ENCODE measurements at regions not wholly inside any gene's neighbourhood (a gene's known extent, or its start where the extent isn't known, plus 50 kb on each side); places are given as distances from the start of the nearest gene placed in this dataset.

DNA sequence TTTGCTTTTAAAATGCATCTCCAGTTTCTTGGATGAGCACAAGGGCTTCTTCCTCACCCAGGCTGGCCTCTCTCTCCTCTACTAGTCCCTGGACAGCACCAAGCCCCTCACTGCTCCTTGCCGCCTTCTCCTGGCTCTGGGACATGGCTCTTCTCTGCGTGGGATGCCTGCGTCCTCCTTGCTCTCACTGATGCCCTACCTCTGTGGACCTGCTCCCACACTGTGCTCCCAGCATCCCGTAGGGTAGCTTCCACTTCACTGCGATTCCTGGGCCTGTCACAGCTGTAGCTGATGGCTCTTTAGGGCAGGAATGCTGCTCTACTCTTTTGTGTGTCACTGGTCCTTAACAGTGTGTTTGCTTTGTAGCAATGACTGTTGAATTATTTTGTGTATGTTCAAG is 136.3 kb downstream of the SNX19 start:
- H3K4me3 Mint-ChIP-seq = no peak overlapping the region
- H2AFZ ChIP-seq (ENCODE audit: low read length) = no peak overlapping the region
- peaks cover 12 to 13% of the 10 kb centered on the region in 2 experiments for H3K4me1 Mint-ChIP-seq
- no peak overlapping the region for H3K14ac ChIP-seq (ENCODE audit: insufficient read depth, low read length)
- H2AK5ac ChIP-seq (ENCODE audit: insufficient read length, low read length) = no peak overlapping the region
- no peak for DNase-seq
- H4K5ac ChIP-seq (ENCODE audit: insufficient read length, low read depth, low read length) = no peak overlapping the region
- no peak overlapping the region for H4K8ac ChIP-seq (replicated peaks; ENCODE audit: insufficient read length, low read depth, low read length)
- no peaks in the 10 kb centered on the region for H3K27me3 Mint-ChIP-seq (ENCODE audit: low read depth)
- H3K27me3 ChIP-seq (ENCODE audit: insufficient read depth, low read length) = no peaks in the 10 kb centered on the region
- no peak overlapping the region for H3K18ac ChIP-seq (ENCODE audit: insufficient read length, low read depth, low read length)
- H2BK5ac ChIP-seq (ENCODE audit: insufficient read length, low read length) = no peak overlapping the region
- no peak overlapping the region for H3K27ac ChIP-seq (ENCODE audit: insufficient read length, low read depth, low read length)
- H3T11ph ChIP-seq (ENCODE audit: low read length) = no peak overlapping the region
- H3K23me2 ChIP-seq (ENCODE audit: insufficient read length, low read depth, low read length, poor library complexity, severe bottlenecking) = no peaks in the 10 kb centered on the region
- H4K91ac ChIP-seq (ENCODE audit: insufficient read length, low read depth, low read length) = no peak overlapping the region
- no peak overlapping the region for H3K27ac Mint-ChIP-seq
- H2BK20ac ChIP-seq (ENCODE audit: low read depth, low read length, poor library complexity, severe bottlenecking) = no peak overlapping the region
- H3K4me1 ChIP-seq (ENCODE audit: insufficient read depth, low read length) = no peaks in the 10 kb centered on the region; the same call in 1 of the 2 replicates
- no peak overlapping the region for H3K23ac ChIP-seq (ENCODE audit: insufficient read length, low read depth, low read length)
- H3K4ac ChIP-seq (ENCODE audit: low read depth, low read length) = no peak overlapping the region
- TF ChIP-seq, protein P1, sequence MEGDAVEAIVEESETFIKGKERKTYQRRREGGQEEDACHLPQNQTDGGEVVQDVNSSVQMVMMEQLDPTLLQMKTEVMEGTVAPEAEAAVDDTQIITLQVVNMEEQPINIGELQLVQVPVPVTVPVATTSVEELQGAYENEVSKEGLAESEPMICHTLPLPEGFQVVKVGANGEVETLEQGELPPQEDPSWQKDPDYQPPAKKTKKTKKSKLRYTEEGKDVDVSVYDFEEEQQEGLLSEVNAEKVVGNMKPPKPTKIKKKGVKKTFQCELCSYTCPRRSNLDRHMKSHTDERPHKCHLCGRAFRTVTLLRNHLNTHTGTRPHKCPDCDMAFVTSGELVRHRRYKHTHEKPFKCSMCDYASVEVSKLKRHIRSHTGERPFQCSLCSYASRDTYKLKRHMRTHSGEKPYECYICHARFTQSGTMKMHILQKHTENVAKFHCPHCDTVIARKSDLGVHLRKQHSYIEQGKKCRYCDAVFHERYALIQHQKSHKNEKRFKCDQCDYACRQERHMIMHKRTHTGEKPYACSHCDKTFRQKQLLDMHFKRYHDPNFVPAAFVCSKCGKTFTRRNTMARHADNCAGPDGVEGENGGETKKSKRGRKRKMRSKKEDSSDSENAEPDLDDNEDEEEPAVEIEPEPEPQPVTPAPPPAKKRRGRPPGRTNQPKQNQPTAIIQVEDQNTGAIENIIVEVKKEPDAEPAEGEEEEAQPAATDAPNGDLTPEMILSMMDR (conservative IDR thresholded peaks at IDR 0.05) = no peak
- H2BK120ac ChIP-seq (ENCODE audit: low read depth, low read length, poor library complexity, severe bottlenecking) = no peak overlapping the region
- no peaks in the 10 kb centered on the region for H3K79me2 ChIP-seq (ENCODE audit: insufficient read depth, low read length)
- H3K4me2 ChIP-seq (ENCODE audit: insufficient read depth, insufficient read length, low read length) = no peak overlapping the region
- H2BK15ac ChIP-seq (ENCODE audit: low read depth, low read length) = no peak overlapping the region
- H2BK12ac ChIP-seq (ENCODE audit: insufficient read length, low read depth, low read length) = no peak overlapping the region
- no peaks in the 10 kb centered on the region for H4K20me1 ChIP-seq (ENCODE audit: control insufficient read depth, insufficient read depth, insufficient read length)
- no peak overlapping the region for H3K9ac ChIP-seq (ENCODE audit: extremely low read depth, insufficient read length, low read length)
- no peaks in the 10 kb centered on the region for H3K9me3 ChIP-seq (ENCODE audit: control insufficient read depth, low read depth, low read length)
- H3K36me3 Mint-ChIP-seq (ENCODE audit: insufficient read depth in 1 of 3, low read depth in 3 of 3) = no peaks in the 10 kb centered on the region; a peak in 1 of 7 replicates
- WGBS (ENCODE audit: extremely low coverage, insufficient read length, low lambda C conversion rate) = no CpG with 5 or more reads among the region's 5 CpGs
- H3K9me3 Mint-ChIP-seq = no peaks in the 10 kb centered on the region; a peak in 3 of 5 replicates
- H3K79me1 ChIP-seq (ENCODE audit: insufficient read depth, low read depth, low read length, poor library complexity, severe bottlenecking) = no peaks in the 10 kb centered on the region
- H3K56ac ChIP-seq (ENCODE audit: insufficient read length, low read depth, low read length) = no peak overlapping the region

All from H9 (cell line).